D341Med (cell line): ENCODE measurements at regions not wholly inside any gene's neighbourhood (a gene's known extent, or its start where the extent isn't known, plus 50 kb on each side); places are given as distances from the start of the nearest gene placed in this dataset.
"Not testable (repeated sequence)": the region's sequence is repeated elsewhere in the genome, so short reads cannot be mapped to it uniquely, and the experiment has no call there.

Source experiments
- DNase-seq: peaks from one replicate; pipeline ENCODE4 v3.0.0; 2012; ENCODE audit warnings: low spot score

GRCh38 chr2:216934151-216934550 lies 74.3 kb upstream of the TNP1 start:
- no peak for DNase-seq

- DNase-seq: no peak
Observed at GRCh38 chr2:216932863-216933548, 73.1 kb upstream of the TNP1 start.

- no peak for DNase-seq
Observed at GRCh38 chr2:216932113-216932862, 72.4 kb upstream of the TNP1 start.

- no peak for DNase-seq
Observed at GRCh38 chr2:216930716-216931115, 70.9 kb upstream of the TNP1 start.

GRCh38 chr2:216929338-216929737 lies 69.5 kb upstream of the TNP1 start:
- not testable (repeated sequence) for DNase-seq

GRCh38 chr2:216927163-216927562 lies 67.3 kb upstream of the TNP1 start:
- DNase-seq: no peak

GRCh38 chr2:216925636-216926366 lies 65.9 kb upstream of the TNP1 start:
- no peak for DNase-seq

GRCh38 chr2:216925006-216925405 lies 65.1 kb upstream of the TNP1 start:
- DNase-seq: no peak

- no peak for DNase-seq
Observed at GRCh38 chr2:216923706-216924105, 63.8 kb upstream of the TNP1 start.

GRCh38 chr2:216922175-216922780 lies 62.4 kb upstream of the TNP1 start:
- DNase-seq: no peak

- no peak for DNase-seq
Observed at GRCh38 chr2:216920937-216921456, 61.1 kb upstream of the TNP1 start.

GRCh38 chr2:216920143-216920876 lies 60.4 kb upstream of the TNP1 start:
- DNase-seq: no peak

GRCh38 chr2:216918088-216918680 lies 58.3 kb upstream of the TNP1 start:
- no peak for DNase-seq

GRCh38 chr2:216916956-216917650 lies 57.2 kb upstream of the TNP1 start:
- no peak for DNase-seq

GRCh38 chr2:216915557-216916150 lies 55.8 kb upstream of the TNP1 start:
- no peak for DNase-seq

GRCh38 chr2:216914491-216914890 lies 54.6 kb upstream of the TNP1 start:
- DNase-seq: no peak

- no peak for DNase-seq
Observed at GRCh38 chr2:216911886-216912285, 52.0 kb upstream of the TNP1 start.

- no peak for DNase-seq
Observed at GRCh38 chr2:216911008-216911407, 51.1 kb upstream of the TNP1 start.

- no peak for DNase-seq
Observed at GRCh38 chr2:216909541-216910210, 49.8 kb upstream of the TNP1 start.
